ENCODE measurements at regions not wholly inside any gene's neighbourhood (a gene's known extent, or its start where the extent isn't known, plus 50 kb on each side); places are given as distances from the start of the nearest gene placed in this dataset.
"Not testable (repeated sequence)": the region's sequence is repeated elsewhere in the genome, so short reads cannot be mapped to it uniquely, and the experiment has no call there.

DNA sequence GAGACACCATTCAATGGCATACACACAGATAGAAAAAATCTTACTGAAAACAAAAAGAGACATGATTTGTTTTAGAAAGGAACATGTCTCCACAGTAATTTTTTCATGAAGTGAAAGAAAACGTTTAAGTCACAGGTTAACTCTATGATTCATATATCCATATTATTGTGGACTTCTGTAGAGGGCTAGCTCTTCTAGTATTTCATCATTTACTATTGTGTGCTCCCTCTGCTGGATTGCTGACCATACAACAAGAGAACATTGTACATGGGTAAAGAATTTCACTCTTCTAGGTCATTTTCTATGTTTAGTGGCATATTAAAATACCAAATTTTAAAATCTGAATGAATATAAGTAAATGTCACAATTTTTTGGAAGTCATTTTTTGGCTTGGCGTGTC lies 91.8 kb upstream of the POU3F4 start:
- no peak overlapping the region for H3K9ac ChIP-seq (ENCODE audit: insufficient read depth in 1 of 2, low read length in 2 of 2)
- peak in 2 of 3 donors; percentile 6 to 20 for DNase-seq
- H3K9me3 ChIP-seq (ENCODE audit: control insufficient read depth in 4 of 4, insufficient read depth in 3 of 4, low read length in 3 of 4) = no peaks in the 10 kb centered on the region
- 28 to 44% methylated on average over 2 of the region's 2 CpGs for WGBS, 2 donors
- no peaks in the 10 kb centered on the region for H3K4me1 ChIP-seq (ENCODE audit: control insufficient read depth in 5 of 5, insufficient read depth in 5 of 5, low read length in 5 of 5)
- H3K27me3 ChIP-seq (ENCODE audit: control insufficient read depth in 3 of 3, insufficient read depth in 3 of 3, low read length in 2 of 3) = no peaks in the 10 kb centered on the region
- no peak overlapping the region for H3K27ac ChIP-seq (ENCODE audit: low read depth in 1 of 2, low read length in 1 of 2)
- no peaks in the 10 kb centered on the region for H3K36me3 ChIP-seq (ENCODE audit: control insufficient read depth in 4 of 4, insufficient read depth in 4 of 4, low read length in 4 of 4)
- TF ChIP-seq, protein P1, sequence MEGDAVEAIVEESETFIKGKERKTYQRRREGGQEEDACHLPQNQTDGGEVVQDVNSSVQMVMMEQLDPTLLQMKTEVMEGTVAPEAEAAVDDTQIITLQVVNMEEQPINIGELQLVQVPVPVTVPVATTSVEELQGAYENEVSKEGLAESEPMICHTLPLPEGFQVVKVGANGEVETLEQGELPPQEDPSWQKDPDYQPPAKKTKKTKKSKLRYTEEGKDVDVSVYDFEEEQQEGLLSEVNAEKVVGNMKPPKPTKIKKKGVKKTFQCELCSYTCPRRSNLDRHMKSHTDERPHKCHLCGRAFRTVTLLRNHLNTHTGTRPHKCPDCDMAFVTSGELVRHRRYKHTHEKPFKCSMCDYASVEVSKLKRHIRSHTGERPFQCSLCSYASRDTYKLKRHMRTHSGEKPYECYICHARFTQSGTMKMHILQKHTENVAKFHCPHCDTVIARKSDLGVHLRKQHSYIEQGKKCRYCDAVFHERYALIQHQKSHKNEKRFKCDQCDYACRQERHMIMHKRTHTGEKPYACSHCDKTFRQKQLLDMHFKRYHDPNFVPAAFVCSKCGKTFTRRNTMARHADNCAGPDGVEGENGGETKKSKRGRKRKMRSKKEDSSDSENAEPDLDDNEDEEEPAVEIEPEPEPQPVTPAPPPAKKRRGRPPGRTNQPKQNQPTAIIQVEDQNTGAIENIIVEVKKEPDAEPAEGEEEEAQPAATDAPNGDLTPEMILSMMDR (IDR thresholded peaks at IDR 0.05; ENCODE audit: control extremely low read depth, extremely low read depth) = no peak
- H3K4me3 ChIP-seq = no peak overlapping the region
- ATAC-seq (ENCODE audit: insufficient read depth, low FRiP score) = no peak

DNA sequence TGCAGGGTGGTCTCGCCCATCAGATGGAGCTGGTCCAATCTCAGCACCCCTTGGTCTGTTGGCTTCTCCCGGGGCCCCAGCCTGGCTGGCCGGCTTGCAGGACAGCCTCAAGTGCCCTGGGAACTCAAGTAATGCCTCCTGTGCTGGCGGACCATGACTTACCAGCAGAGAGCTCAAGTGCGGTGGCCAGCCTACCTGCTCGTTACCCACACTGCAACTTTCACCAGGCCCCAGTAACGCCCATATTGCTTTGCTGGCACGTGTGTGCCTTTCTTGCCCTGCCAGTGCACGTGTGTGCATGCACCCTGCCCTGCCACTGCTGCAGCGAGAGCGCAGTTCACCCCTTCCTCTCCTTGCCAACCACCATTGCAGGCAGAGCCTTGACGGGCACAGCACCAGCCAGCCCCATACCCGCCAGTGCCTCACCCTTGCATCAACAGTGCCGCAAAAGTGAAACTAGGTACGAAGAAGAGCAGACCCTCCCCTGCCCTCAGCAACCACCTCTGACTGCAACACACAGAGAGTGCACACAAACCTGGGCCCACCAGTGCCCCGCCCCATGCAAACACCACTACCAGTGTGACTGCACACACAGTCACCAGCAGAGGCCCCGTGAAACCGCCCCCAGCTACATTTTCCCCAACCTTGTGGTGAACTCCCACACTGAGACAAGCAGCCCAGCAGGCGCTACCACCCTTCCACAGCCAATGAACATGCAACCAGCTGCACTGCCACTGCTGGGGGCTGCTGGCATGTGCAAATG lies 88.9 kb upstream of the POU3F4 start:
- Histone ChIP-seq H3K9ac (ENCODE audit: insufficient read depth in 1 of 2, low read length in 2 of 2) (no peak overlapping the region), H3K36me3 (ENCODE audit: control insufficient read depth in 4 of 4, insufficient read depth in 4 of 4, low read length in 4 of 4) (no peaks in the 10 kb centered on the region), H3K4me1 (ENCODE audit: control insufficient read depth in 5 of 5, insufficient read depth in 5 of 5, low read length in 5 of 5) (no peaks in the 10 kb centered on the region), H3K27me3 (ENCODE audit: control insufficient read depth in 3 of 3, insufficient read depth in 3 of 3, low read length in 2 of 3) (no peaks in the 10 kb centered on the region), H3K9me3 (ENCODE audit: control insufficient read depth in 4 of 4, insufficient read depth in 3 of 4, low read length in 3 of 4) (no peaks in the 10 kb centered on the region), H3K4me3 (no peak overlapping the region), H3K27ac (ENCODE audit: low read depth in 1 of 2, low read length in 1 of 2) (no peak overlapping the region)
- ATAC-seq (ENCODE audit: insufficient read depth, low FRiP score) (no peak), DNase-seq (no peak)
- TF ChIP-seq, protein P1 (IDR thresholded peaks at IDR 0.05; ENCODE audit: control extremely low read depth, extremely low read depth) = no peak
- 71 to 82% methylated on average over 14 to 19 of the region's 19 CpGs for WGBS, 2 donors

DNA sequence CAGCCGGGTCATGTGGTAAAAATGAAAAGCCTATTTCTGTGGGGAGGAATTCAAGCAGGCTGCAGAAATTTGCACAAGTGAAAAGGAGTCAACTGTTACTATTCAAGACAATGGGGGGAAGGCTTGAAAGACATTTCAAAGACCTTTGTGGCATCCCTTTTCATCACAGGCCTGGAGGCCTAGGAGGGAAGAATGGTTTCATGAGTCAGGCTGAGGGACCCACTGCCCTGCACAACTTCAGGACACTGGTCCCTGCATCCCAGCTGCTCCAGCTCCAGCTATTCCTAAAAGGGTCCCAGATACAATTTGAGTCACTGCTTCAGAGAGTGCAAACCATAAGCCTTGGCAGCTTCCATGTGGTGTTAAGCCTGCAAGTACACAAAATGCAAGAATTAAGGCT lies 85.3 kb upstream of the POU3F4 start:
- H3K27me3 ChIP-seq (ENCODE audit: control insufficient read depth in 3 of 3, insufficient read depth in 3 of 3, low read length in 2 of 3) = no peaks in the 10 kb centered on the region
- H3K9me3 ChIP-seq (ENCODE audit: control insufficient read depth in 4 of 4, insufficient read depth in 3 of 4, low read length in 3 of 4) = no peaks in the 10 kb centered on the region
- no peak overlapping the region for H3K9ac ChIP-seq (ENCODE audit: insufficient read depth in 1 of 2, low read length in 2 of 2)
- DNase-seq (no peak), ATAC-seq (ENCODE audit: insufficient read depth, low FRiP score) (no peak)
- H3K36me3 ChIP-seq (ENCODE audit: control insufficient read depth in 4 of 4, insufficient read depth in 4 of 4, low read length in 4 of 4) = no peaks in the 10 kb centered on the region
- no peaks in the 10 kb centered on the region for H3K4me1 ChIP-seq (ENCODE audit: control insufficient read depth in 5 of 5, insufficient read depth in 5 of 5, low read length in 5 of 5)
- 78 to 89% methylated on average over 1 of the region's 1 CpG for WGBS, 2 donors
- TF ChIP-seq, protein P1 (IDR thresholded peaks at IDR 0.05; ENCODE audit: control extremely low read depth, extremely low read depth) = no peak
- no peak overlapping the region for H3K4me3 ChIP-seq
- H3K27ac ChIP-seq (ENCODE audit: low read depth in 1 of 2, low read length in 1 of 2) = no peak overlapping the region

DNA sequence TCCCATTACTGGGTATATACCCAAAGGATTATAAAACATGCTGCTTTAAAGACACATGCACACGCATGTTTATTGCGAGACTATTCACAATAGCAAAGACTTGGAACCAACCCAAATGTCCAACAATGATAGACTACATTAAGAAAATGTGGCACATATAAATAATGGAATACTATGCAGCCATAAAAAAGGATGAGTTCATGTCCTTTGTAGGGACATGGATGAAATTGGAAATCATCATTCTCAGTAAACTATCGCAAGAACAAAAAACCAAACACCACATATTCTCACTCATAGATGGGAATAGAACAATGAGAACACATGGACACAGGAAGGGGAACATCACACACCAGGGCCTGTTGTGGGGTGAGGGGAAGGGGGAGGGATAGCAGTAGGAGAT lies 65.5 kb upstream of the POU3F4 start:
- not testable (repeated sequence) for H3K9me3 ChIP-seq (ENCODE audit: control insufficient read depth in 4 of 4, insufficient read depth in 3 of 4, low read length in 3 of 4); H3K27ac ChIP-seq (ENCODE audit: low read depth in 1 of 2, low read length in 1 of 2); H3K27me3 ChIP-seq (ENCODE audit: control insufficient read depth in 3 of 3, insufficient read depth in 3 of 3, low read length in 2 of 3); H3K36me3 ChIP-seq (ENCODE audit: control insufficient read depth in 4 of 4, insufficient read depth in 4 of 4, low read length in 4 of 4); H3K4me3 ChIP-seq; H3K4me1 ChIP-seq (ENCODE audit: control insufficient read depth in 5 of 5, insufficient read depth in 5 of 5, low read length in 5 of 5); H3K9ac ChIP-seq (ENCODE audit: insufficient read depth in 1 of 2, low read length in 2 of 2); ATAC-seq (ENCODE audit: insufficient read depth, low FRiP score); DNase-seq
- 80 to 88% methylated on average over 3 of the region's 3 CpGs for WGBS, 2 donors
